Caco-2 (cell line): ENCODE measurements at regions not wholly inside any gene's neighbourhood (a gene's known extent, or its start where the extent isn't known, plus 50 kb on each side); places are given as distances from the start of the nearest gene placed in this dataset.

ENCODE experiments used
- BruUV-seq: library from RNA; stranded (reverse); fragments of 400-500 nt; replicated peaks from 2 replicates; lab custom pipeline; 2021; lab: Mats Ljungman, UMichigan
- CTCF ChIA-PET: fragments of 300-600 bp; sonication (Branson Sonifier 250); formaldehyde crosslinking; loops from one replicate; lab custom pipeline; 2022; ENCODE audit warnings: antibody characterized with exemption; lab: Charles Lee
- POLR2A ChIA-PET: fragments of 300-600 bp; sonication (Branson Sonifier 250); formaldehyde crosslinking; loops from one replicate; lab custom pipeline; 2022; ENCODE audit warnings: antibody characterized with exemption; lab: Charles Lee
- DNase-seq, 2 experiments: peaks; one replicate each; pipeline versions ENCODE4 v3.0.0 to v3.0.0-alpha.2; 2020 to 2022
- H3K27me3 ChIP-seq: replicated peaks from 2 replicates; pipeline ENCODE4 v1.6.0; 2011; ENCODE audit warnings: low read length; ENCODE audit not compliant: control insufficient read depth, insufficient read depth
- H3K36me3 ChIP-seq: 2 replicates; pipeline ENCODE4 v1.5.1; 2011; ENCODE audit warnings: low read length; ENCODE audit not compliant: control insufficient read depth, insufficient read depth
- H3K4me1 ChIP-seq: fragments of 250-450 bp; sonication (Bioruptor Pico); 2 replicates; pipeline ENCODE4 v1.5.1; 2020; ENCODE audit warnings: mild to moderate bottlenecking
- H3K4me3 ChIP-seq: 2 replicates; pipeline ENCODE4 v1.5.1; 2011; ENCODE audit warnings: low read depth, mild to moderate bottlenecking, control low read depth, low read length
- H3K9me3 ChIP-seq: fragments of 250-450 bp; sonication (Bioruptor Pico); 2 replicates; pipeline ENCODE4 v1.5.1; 2020; ENCODE audit warnings: mild to moderate bottlenecking, moderate library complexity
- H3K27ac Mint-ChIP-seq: one replicate; pipeline ENCODE4 v1.8.0; 2022; ENCODE audit warnings: mixed read lengths; ENCODE audit not compliant: unreplicated experiment
- H3K27me3 Mint-ChIP-seq: one replicate; pipeline ENCODE4 v1.8.0; 2022; ENCODE audit warnings: mixed read lengths; ENCODE audit not compliant: insufficient read depth, unreplicated experiment
- H3K36me3 Mint-ChIP-seq: one replicate; pipeline ENCODE4 v1.8.0; 2022; ENCODE audit warnings: mild to moderate bottlenecking, mixed read lengths; ENCODE audit not compliant: insufficient read depth, unreplicated experiment
- H3K4me1 Mint-ChIP-seq: one replicate; pipeline ENCODE4 v1.8.0; 2022; ENCODE audit warnings: low read depth, mixed read lengths; ENCODE audit not compliant: unreplicated experiment
- H3K4me3 Mint-ChIP-seq: one replicate; pipeline ENCODE4 v1.8.0; 2022; ENCODE audit warnings: mild to moderate bottlenecking, moderate library complexity, mixed read lengths; ENCODE audit not compliant: unreplicated experiment
- H3K9me3 Mint-ChIP-seq: one replicate; pipeline ENCODE4 v1.8.0; 2022; ENCODE audit warnings: mixed read lengths; ENCODE audit not compliant: unreplicated experiment
- CTCF ChIP-seq, 2 experiments: fragments of 200-600 bp in 1 of 2; IDR thresholded peaks; 1 replicate in 1 of 2; 2 replicates in 1 of 2; pipeline versions ENCODE4 v1.5.1 to v1.8.0; 2011 to 2022; ENCODE audit warnings: antibody characterized with exemption in 1 of 2, control low read depth in 1 of 2, inconsistent platforms in 1 of 2, low read depth in 1 of 2, low read length in 1 of 2, mild to moderate bottlenecking in 1 of 2, moderate library complexity in 1 of 2; ENCODE audit not compliant: insufficient read depth in 1 of 2, severe bottlenecking in 1 of 2, unreplicated experiment in 1 of 2
- intact Hi-C: fragments of 100-400 bp; cut with micrococcal nuclease; formaldehyde crosslinking; loops from one replicate; pipeline ENCODE4 v1.10.0; 2022; ENCODE audit not compliant: unreplicated experiment

DNA sequence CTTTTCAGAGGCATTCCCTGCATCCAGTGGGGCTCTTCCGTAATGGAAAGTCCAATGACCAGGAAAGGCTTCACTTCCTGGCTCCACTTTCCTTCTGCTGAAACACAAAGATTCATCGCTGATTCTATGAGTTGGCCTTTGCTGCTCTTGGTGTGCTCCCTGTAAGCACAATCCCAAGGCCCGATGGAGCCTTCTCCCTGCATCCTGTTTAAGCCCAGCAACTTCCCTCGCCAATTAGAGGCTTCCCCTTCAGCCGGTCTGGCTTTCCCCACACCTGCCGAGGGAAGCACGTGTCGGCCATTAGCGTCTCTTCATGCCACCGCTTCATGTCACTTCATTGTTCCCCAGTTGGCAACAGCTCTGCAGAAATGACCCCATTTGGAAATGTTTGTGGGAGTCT, 693.9 kb downstream of the MED13L start:
- POLR2A ChIA-PET: no interaction called here
- Mint-ChIP-seq H3K27me3 (peaks cover 5% of the 10 kb centered on the region), H3K9me3 (no peaks in the 10 kb centered on the region), H3K27ac (no peak overlapping the region), H3K4me3 (no peak overlapping the region), H3K36me3 (no peaks in the 10 kb centered on the region), H3K4me1 (no peaks in the 10 kb centered on the region)
- Histone ChIP-seq H3K27me3 (no peaks in the 10 kb centered on the region), H3K9me3 (no peaks in the 10 kb centered on the region), H3K36me3 (no peaks in the 10 kb centered on the region), H3K4me3 (no peak overlapping the region), H3K4me1 (no peaks in the 10 kb centered on the region)
- DNase-seq: no peak
- TF ChIP-seq CTCF (IDR thresholded peaks at IDR 0.05; ENCODE audit: insufficient read depth in 1 of 2, low read depth in 1 of 2, low read length in 1 of 2, severe bottlenecking in 1 of 2, unreplicated experiment in 1 of 2): no peak
- CTCF ChIA-PET: no interaction called here
- intact Hi-C loops: no loop called here
- no TSS peak for BruUV-seq

- Histone ChIP-seq H3K27me3 (no peaks in the 10 kb centered on the region), H3K4me1 (no peaks in the 10 kb centered on the region), H3K9me3 (no peaks in the 10 kb centered on the region), H3K4me3 (no peak overlapping the region), H3K36me3 (no peaks in the 10 kb centered on the region)
- no peak overlapping the region for H3K4me3 Mint-ChIP-seq
- TF ChIP-seq CTCF (IDR thresholded peaks at IDR 0.05; ENCODE audit: insufficient read depth in 1 of 2, low read depth in 1 of 2, low read length in 1 of 2, severe bottlenecking in 1 of 2, unreplicated experiment in 1 of 2): no peak
- no peak overlapping the region for H3K27ac Mint-ChIP-seq
- CTCF ChIA-PET: no interaction called here
- intact Hi-C loops: no loop called here
- no peaks in the 10 kb centered on the region for H3K36me3 Mint-ChIP-seq
- H3K9me3 Mint-ChIP-seq: no peaks in the 10 kb centered on the region
- H3K27me3 Mint-ChIP-seq: peaks cover 8% of the 10 kb centered on the region
- no peak for DNase-seq
- POLR2A ChIA-PET: no interaction called here
- H3K4me1 Mint-ChIP-seq: no peaks in the 10 kb centered on the region
- no TSS peak for BruUV-seq
Observed at GRCh38 chr12:115577401-115577800, 700.1 kb downstream of the MED13L start.

DNA sequence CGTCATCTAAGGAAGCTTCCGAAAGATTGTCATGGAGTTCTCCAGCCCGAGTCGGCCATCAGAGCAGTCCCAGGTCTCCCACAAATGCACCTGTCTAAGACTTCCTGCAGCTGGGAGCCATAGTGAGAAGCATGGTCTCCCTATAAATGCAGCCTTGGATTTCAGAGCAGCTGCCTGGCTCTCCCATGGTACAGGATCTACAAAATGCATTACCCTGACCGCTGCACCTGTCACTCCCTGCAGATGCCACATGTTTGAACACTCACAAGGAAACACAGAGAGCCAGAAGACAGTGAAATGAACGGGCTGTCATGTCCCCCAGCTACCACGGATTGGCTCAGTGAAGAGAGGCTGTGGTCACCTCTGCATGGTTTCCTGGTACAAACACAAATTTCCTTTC, 702.7 kb downstream of the MED13L start:
- H3K27ac Mint-ChIP-seq: no peak overlapping the region
- H3K9me3 Mint-ChIP-seq: no peaks in the 10 kb centered on the region
- no peaks in the 10 kb centered on the region for H3K27me3 ChIP-seq
- POLR2A ChIA-PET: interaction anchor here (0.7 kb wide), 1 partner anchor 831 kb away, joined by 3 read pairs; no protein-coding TSS in a partner anchor
- BruUV-seq: no TSS peak
- no peaks in the 10 kb centered on the region for H3K36me3 Mint-ChIP-seq
- H3K4me3 ChIP-seq: no peak overlapping the region
- no peaks in the 10 kb centered on the region for H3K4me1 Mint-ChIP-seq
- no peak overlapping the region for H3K4me3 Mint-ChIP-seq
- no peaks in the 10 kb centered on the region for H3K4me1 ChIP-seq
- no peak for DNase-seq
- no peak for TF ChIP-seq CTCF (IDR thresholded peaks at IDR 0.05; ENCODE audit: insufficient read depth in 1 of 2, low read depth in 1 of 2, low read length in 1 of 2, severe bottlenecking in 1 of 2, unreplicated experiment in 1 of 2)
- intact Hi-C loops: no loop called here
- no peaks in the 10 kb centered on the region for H3K9me3 ChIP-seq
- CTCF ChIA-PET: no interaction called here
- no peaks in the 10 kb centered on the region for H3K36me3 ChIP-seq
- peaks cover 3% of the 10 kb centered on the region for H3K27me3 Mint-ChIP-seq
